Caco-2 (cell line): ENCODE measurements at regions not wholly inside any gene's neighbourhood (a gene's known extent, or its start where the extent isn't known, plus 50 kb on each side); places are given as distances from the start of the nearest gene placed in this dataset.
"Not testable (repeated sequence)": the region's sequence is repeated elsewhere in the genome, so short reads cannot be mapped to it uniquely, and the experiment has no call there.

Experiments
- BruUV-seq: library from RNA; stranded (reverse); fragments of 400-500 nt; replicated peaks from 2 replicates; lab custom pipeline; 2021; lab: Mats Ljungman, UMichigan
- CTCF ChIA-PET: fragments of 300-600 bp; sonication (Branson Sonifier 250); formaldehyde crosslinking; loops from one replicate; lab custom pipeline; 2022; ENCODE audit warnings: antibody characterized with exemption; lab: Charles Lee
- POLR2A ChIA-PET: fragments of 300-600 bp; sonication (Branson Sonifier 250); formaldehyde crosslinking; loops from one replicate; lab custom pipeline; 2022; ENCODE audit warnings: antibody characterized with exemption; lab: Charles Lee
- DNase-seq, 2 experiments: peaks; one replicate each; pipeline versions ENCODE4 v3.0.0 to v3.0.0-alpha.2; 2020 to 2022
- H3K27me3 ChIP-seq: replicated peaks from 2 replicates; pipeline ENCODE4 v1.6.0; 2011; ENCODE audit warnings: low read length; ENCODE audit not compliant: control insufficient read depth, insufficient read depth
- H3K36me3 ChIP-seq: 2 replicates; pipeline ENCODE4 v1.5.1; 2011; ENCODE audit warnings: low read length; ENCODE audit not compliant: control insufficient read depth, insufficient read depth
- H3K4me1 ChIP-seq: fragments of 250-450 bp; sonication (Bioruptor Pico); 2 replicates; pipeline ENCODE4 v1.5.1; 2020; ENCODE audit warnings: mild to moderate bottlenecking
- H3K4me3 ChIP-seq: 2 replicates; pipeline ENCODE4 v1.5.1; 2011; ENCODE audit warnings: low read depth, mild to moderate bottlenecking, control low read depth, low read length
- H3K9me3 ChIP-seq: fragments of 250-450 bp; sonication (Bioruptor Pico); 2 replicates; pipeline ENCODE4 v1.5.1; 2020; ENCODE audit warnings: mild to moderate bottlenecking, moderate library complexity
- H3K27ac Mint-ChIP-seq: one replicate; pipeline ENCODE4 v1.8.0; 2022; ENCODE audit warnings: mixed read lengths; ENCODE audit not compliant: unreplicated experiment
- H3K27me3 Mint-ChIP-seq: one replicate; pipeline ENCODE4 v1.8.0; 2022; ENCODE audit warnings: mixed read lengths; ENCODE audit not compliant: insufficient read depth, unreplicated experiment
- H3K36me3 Mint-ChIP-seq: one replicate; pipeline ENCODE4 v1.8.0; 2022; ENCODE audit warnings: mild to moderate bottlenecking, mixed read lengths; ENCODE audit not compliant: insufficient read depth, unreplicated experiment
- H3K4me1 Mint-ChIP-seq: one replicate; pipeline ENCODE4 v1.8.0; 2022; ENCODE audit warnings: low read depth, mixed read lengths; ENCODE audit not compliant: unreplicated experiment
- H3K4me3 Mint-ChIP-seq: one replicate; pipeline ENCODE4 v1.8.0; 2022; ENCODE audit warnings: mild to moderate bottlenecking, moderate library complexity, mixed read lengths; ENCODE audit not compliant: unreplicated experiment
- H3K9me3 Mint-ChIP-seq: one replicate; pipeline ENCODE4 v1.8.0; 2022; ENCODE audit warnings: mixed read lengths; ENCODE audit not compliant: unreplicated experiment
- intact Hi-C: fragments of 100-400 bp; cut with micrococcal nuclease; formaldehyde crosslinking; loops from one replicate; pipeline ENCODE4 v1.10.0; 2022; ENCODE audit not compliant: unreplicated experiment

DNA sequence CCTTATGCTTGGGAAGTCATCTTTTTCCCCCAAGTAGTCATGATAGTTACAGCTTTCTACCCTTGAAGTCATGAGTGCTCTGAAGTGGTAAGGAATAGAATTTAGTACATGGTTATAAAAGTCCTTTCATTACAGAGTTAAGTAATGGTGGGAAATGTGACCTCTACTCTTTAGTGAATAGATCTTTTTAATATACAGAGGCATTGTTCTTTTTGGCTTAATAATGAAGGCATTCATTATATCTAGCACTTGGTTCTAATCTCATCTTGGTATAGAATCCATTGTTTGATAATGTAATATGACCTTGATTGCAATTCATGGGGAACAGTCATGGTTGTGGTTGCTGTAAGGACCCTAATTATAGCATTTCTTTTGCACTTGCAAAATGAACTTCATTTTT, 125.0 kb upstream of the PRSS12 start:
- H3K27me3 Mint-ChIP-seq, H3K4me3 Mint-ChIP-seq, H3K4me1 Mint-ChIP-seq, H3K9me3 Mint-ChIP-seq, H3K27ac Mint-ChIP-seq, H3K4me3 ChIP-seq, POLR2A ChIA-PET, H3K36me3 ChIP-seq, CTCF ChIA-PET, DNase-seq, intact Hi-C loops, H3K27me3 ChIP-seq, H3K4me1 ChIP-seq, BruUV-seq, H3K9me3 ChIP-seq, H3K36me3 Mint-ChIP-seq: not testable (repeated sequence)

- DNase-seq, H3K9me3 Mint-ChIP-seq, H3K27me3 ChIP-seq, H3K27ac Mint-ChIP-seq, H3K27me3 Mint-ChIP-seq, H3K4me3 ChIP-seq, POLR2A ChIA-PET, H3K4me3 Mint-ChIP-seq, H3K4me1 Mint-ChIP-seq, H3K36me3 ChIP-seq, H3K4me1 ChIP-seq, H3K9me3 ChIP-seq, BruUV-seq, H3K36me3 Mint-ChIP-seq, intact Hi-C loops, CTCF ChIA-PET: not testable (repeated sequence)
Measured at GRCh38 chr4:118485801-118486314, 133.1 kb upstream of the PRSS12 start.

DNA sequence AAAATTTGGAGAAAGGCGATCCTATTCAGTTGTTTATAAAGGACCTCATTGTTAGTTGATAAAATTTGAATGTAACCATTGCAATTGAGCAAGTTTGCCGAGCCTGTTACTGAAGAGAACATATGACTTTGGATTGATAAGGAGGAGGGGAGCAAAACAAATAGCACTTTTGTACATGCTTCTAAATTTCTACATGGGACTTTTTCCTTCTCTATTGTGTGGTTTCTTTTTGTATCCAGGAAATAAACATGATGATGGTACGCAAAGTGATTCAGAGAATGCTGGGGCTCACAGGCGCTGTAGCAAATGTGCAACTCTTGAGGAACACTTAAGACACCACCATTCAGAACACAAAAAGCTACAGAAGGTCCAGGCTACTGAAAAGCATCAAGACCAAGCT, 140.2 kb upstream of the PRSS12 start:
- CTCF ChIA-PET, H3K27me3 ChIP-seq, H3K4me3 Mint-ChIP-seq, H3K4me1 Mint-ChIP-seq, H3K36me3 ChIP-seq, H3K27ac Mint-ChIP-seq, intact Hi-C loops, H3K27me3 Mint-ChIP-seq, BruUV-seq, POLR2A ChIA-PET, H3K4me1 ChIP-seq, H3K36me3 Mint-ChIP-seq, DNase-seq, H3K9me3 Mint-ChIP-seq, H3K4me3 ChIP-seq, H3K9me3 ChIP-seq: not testable (repeated sequence)

DNA sequence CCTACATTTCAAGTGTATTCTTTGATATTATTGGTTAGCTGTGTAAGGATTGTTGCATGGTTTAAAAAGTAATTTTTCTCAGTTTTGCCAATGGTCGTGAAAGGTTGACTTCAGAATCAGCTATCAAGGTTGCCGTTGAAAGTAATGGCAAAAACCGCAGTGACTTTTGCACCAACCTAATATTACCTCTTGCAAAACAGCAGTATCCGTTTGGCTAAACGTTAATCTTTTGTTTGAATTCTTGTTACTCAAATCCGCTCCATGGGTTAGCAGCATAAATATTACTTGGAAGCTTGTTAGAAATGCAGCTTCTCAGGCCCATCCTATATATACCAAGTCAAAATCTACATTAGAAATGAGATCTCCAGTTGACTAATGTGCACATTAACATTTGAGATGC, 141.6 kb upstream of the PRSS12 start:
- H3K9me3 Mint-ChIP-seq, POLR2A ChIA-PET, H3K27ac Mint-ChIP-seq, H3K9me3 ChIP-seq, H3K36me3 Mint-ChIP-seq, H3K4me3 ChIP-seq, H3K36me3 ChIP-seq, H3K27me3 Mint-ChIP-seq, H3K4me1 Mint-ChIP-seq, intact Hi-C loops, H3K4me3 Mint-ChIP-seq, H3K27me3 ChIP-seq, H3K4me1 ChIP-seq, CTCF ChIA-PET, DNase-seq, BruUV-seq: not testable (repeated sequence)

DNA sequence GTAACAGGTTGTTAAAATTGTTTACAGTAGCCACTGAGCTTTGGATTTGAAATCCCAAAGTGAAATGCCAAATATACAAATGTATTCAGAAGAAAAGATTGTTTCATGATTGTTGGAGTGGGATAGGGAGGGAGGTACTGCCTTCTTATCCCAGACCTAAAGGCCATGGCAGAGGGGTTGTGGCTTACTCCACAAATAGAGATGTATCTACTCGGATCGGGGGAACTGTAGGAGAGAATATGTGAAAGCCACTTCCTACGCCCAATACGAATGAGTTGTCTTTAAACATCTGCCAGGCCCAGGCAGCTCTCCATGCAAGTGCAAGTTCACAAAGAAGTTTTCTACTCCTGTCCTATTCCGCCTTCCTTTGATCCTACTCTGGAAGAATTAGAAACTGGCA, 150.2 kb upstream of the PRSS12 start:
- CTCF ChIA-PET, H3K36me3 Mint-ChIP-seq, H3K4me1 Mint-ChIP-seq, H3K4me1 ChIP-seq, DNase-seq, H3K27ac Mint-ChIP-seq, H3K4me3 Mint-ChIP-seq, BruUV-seq, H3K9me3 Mint-ChIP-seq, intact Hi-C loops, H3K36me3 ChIP-seq, H3K9me3 ChIP-seq, H3K4me3 ChIP-seq, H3K27me3 Mint-ChIP-seq, POLR2A ChIA-PET, H3K27me3 ChIP-seq: not testable (repeated sequence)

GRCh38 chr4:118504927-118505326, 152.1 kb upstream of the PRSS12 start:
- DNase-seq, H3K27ac Mint-ChIP-seq, H3K4me1 ChIP-seq, intact Hi-C loops, H3K36me3 ChIP-seq, H3K27me3 ChIP-seq, H3K36me3 Mint-ChIP-seq, H3K27me3 Mint-ChIP-seq, POLR2A ChIA-PET, H3K9me3 ChIP-seq, H3K4me3 Mint-ChIP-seq, CTCF ChIA-PET, H3K4me1 Mint-ChIP-seq, BruUV-seq, H3K4me3 ChIP-seq, H3K9me3 Mint-ChIP-seq: not testable (repeated sequence)

GRCh38 chr4:118505491-118505890, 152.7 kb upstream of the PRSS12 start:
- H3K27me3 Mint-ChIP-seq, DNase-seq, H3K36me3 ChIP-seq, H3K4me1 Mint-ChIP-seq, CTCF ChIA-PET, H3K27me3 ChIP-seq, intact Hi-C loops, H3K4me3 Mint-ChIP-seq, BruUV-seq, H3K4me1 ChIP-seq, H3K9me3 ChIP-seq, H3K9me3 Mint-ChIP-seq, H3K4me3 ChIP-seq, H3K36me3 Mint-ChIP-seq, POLR2A ChIA-PET, H3K27ac Mint-ChIP-seq: not testable (repeated sequence)
